ENCODE measurements at regions not wholly inside any gene's neighbourhood (a gene's known extent, or its start where the extent isn't known, plus 50 kb on each side); places are given as distances from the start of the nearest gene placed in this dataset.

DNA sequence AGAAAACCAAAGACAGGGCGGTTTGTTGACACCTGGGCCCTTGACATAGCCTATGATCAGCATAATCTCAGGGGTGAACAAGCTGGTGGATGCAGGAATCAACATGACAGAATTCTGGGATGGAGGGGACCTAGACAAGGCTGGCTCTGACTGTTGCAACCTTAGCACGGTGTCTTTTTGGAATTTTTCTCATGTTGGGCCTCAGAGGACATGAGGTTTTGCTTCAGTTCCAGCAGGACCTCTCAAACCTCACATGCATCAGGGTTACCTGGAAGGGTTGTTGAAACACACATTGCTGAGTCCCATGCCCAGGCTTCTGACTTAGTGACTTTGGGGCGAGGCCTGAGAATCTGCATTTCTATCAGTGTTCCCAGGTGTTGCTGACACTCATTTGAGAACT is 345.6 kb upstream of the B3GAT1 start:
- no peak for TF ChIP-seq POLR2A (IDR thresholded peaks at IDR 0.05)
- TF ChIP-seq, protein P1, sequence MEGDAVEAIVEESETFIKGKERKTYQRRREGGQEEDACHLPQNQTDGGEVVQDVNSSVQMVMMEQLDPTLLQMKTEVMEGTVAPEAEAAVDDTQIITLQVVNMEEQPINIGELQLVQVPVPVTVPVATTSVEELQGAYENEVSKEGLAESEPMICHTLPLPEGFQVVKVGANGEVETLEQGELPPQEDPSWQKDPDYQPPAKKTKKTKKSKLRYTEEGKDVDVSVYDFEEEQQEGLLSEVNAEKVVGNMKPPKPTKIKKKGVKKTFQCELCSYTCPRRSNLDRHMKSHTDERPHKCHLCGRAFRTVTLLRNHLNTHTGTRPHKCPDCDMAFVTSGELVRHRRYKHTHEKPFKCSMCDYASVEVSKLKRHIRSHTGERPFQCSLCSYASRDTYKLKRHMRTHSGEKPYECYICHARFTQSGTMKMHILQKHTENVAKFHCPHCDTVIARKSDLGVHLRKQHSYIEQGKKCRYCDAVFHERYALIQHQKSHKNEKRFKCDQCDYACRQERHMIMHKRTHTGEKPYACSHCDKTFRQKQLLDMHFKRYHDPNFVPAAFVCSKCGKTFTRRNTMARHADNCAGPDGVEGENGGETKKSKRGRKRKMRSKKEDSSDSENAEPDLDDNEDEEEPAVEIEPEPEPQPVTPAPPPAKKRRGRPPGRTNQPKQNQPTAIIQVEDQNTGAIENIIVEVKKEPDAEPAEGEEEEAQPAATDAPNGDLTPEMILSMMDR (IDR thresholded peaks at IDR 0.05), result no peak
- H3K9me3 ChIP-seq (replicated peaks in 1 of 3), result no peaks in the 10 kb centered on the region
- intact Hi-C loops (cut with DNase I), result no loop called here
- 73 to 87% (median 81%) methylated on average over 3 of the region's 3 CpGs for WGBS, 4 donors
- DNase-seq, result no peak
- no peak overlapping the region for H3K4me3 ChIP-seq
- H3K4me1 ChIP-seq (replicated peaks in 1 of 2), result no peaks in the 10 kb centered on the region
- no peaks in the 10 kb centered on the region for H3K27me3 ChIP-seq
- no peak overlapping the region for H3K27ac ChIP-seq
- no peaks in the 10 kb centered on the region for H3K36me3 ChIP-seq (replicated peaks in 1 of 2)

DNA sequence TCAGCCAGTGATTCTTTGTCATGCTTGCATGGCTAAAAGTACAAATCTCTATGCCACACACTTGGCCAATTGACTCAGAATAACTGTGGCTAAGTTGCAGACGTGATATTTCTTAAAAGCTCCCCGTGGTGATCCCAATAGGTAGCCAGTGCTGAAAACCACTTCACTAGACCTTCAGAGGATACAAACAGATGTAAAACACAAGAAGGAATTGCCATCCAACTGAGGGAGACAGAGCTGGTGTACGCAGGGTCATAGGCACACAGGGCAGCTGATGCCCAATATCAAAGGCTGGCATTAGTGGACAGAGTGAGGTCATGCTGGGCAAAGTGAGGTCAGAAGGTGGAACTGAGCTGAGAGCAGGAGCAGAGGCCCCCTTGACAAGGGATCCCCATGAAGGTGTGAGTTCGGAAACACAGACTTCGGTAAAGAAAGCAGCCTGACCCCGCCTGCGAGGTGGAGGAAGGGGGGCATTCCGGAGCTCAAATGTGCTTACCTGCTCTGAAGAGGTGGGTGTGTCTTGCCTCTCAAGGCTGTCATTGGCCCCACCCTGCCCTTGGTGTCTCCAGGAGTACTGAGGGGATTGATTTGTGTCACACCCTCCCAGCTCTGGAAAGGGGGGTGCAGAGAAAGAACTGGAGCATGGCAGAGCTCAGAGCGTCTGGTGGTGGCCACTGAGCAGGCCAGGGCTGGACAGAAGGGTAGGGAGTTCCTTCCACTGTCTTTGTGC is 344.9 kb upstream of the B3GAT1 start:
- H3K4me1 ChIP-seq (replicated peaks in 1 of 2), result no peaks in the 10 kb centered on the region
- intact Hi-C loops (cut with DNase I), result no loop called here
- TF ChIP-seq, protein P1 (IDR thresholded peaks at IDR 0.05), result no peak
- TF ChIP-seq POLR2A (IDR thresholded peaks at IDR 0.05), result no peak
- H3K9me3 ChIP-seq (replicated peaks in 1 of 3), result no peaks in the 10 kb centered on the region
- no peaks in the 10 kb centered on the region for H3K27me3 ChIP-seq
- no peak overlapping the region for H3K27ac ChIP-seq
- no peak overlapping the region for H3K4me3 ChIP-seq
- DNase-seq, result no peak
- H3K36me3 ChIP-seq (replicated peaks in 1 of 2), result no peaks in the 10 kb centered on the region
- 72 to 82% (median 75%) methylated on average over 9 of the region's 9 CpGs for WGBS, 4 donors

DNA sequence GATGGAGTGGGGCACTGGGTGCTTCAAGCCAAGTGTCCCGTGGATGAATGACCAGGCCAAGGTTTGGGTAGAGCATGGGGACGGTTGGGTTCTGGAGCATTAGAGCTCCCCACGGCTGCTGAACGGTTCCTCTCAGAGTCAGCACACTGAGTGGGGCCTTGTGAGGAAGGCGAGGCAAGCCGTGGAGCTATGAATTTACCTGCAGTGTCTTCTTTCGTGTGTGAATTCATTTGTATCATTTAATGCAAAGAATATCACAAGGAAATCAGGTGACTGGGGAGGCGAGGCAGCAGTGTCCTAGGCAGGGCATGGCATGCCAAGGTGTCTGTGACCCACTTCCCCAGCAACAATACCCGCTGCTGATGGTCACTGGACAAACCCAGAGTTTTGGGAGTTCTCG is 343.5 kb upstream of the B3GAT1 start:
- Histone ChIP-seq H3K4me1 (replicated peaks in 1 of 2) (no peaks in the 10 kb centered on the region), H3K9me3 (replicated peaks in 1 of 3) (no peaks in the 10 kb centered on the region), H3K36me3 (replicated peaks in 1 of 2) (no peaks in the 10 kb centered on the region), H3K27ac (no peak overlapping the region), H3K27me3 (no peaks in the 10 kb centered on the region), H3K4me3 (no peak overlapping the region)
- 70 to 92% (median 85%) methylated on average over 8 to 10 of the region's 10 CpGs for WGBS, 4 donors
- intact Hi-C loops (cut with DNase I), result no loop called here
- peak in 1 of 7 donors; percentile 8 for DNase-seq
- TF ChIP-seq POLR2A (IDR thresholded peaks at IDR 0.05), result no peak

DNA sequence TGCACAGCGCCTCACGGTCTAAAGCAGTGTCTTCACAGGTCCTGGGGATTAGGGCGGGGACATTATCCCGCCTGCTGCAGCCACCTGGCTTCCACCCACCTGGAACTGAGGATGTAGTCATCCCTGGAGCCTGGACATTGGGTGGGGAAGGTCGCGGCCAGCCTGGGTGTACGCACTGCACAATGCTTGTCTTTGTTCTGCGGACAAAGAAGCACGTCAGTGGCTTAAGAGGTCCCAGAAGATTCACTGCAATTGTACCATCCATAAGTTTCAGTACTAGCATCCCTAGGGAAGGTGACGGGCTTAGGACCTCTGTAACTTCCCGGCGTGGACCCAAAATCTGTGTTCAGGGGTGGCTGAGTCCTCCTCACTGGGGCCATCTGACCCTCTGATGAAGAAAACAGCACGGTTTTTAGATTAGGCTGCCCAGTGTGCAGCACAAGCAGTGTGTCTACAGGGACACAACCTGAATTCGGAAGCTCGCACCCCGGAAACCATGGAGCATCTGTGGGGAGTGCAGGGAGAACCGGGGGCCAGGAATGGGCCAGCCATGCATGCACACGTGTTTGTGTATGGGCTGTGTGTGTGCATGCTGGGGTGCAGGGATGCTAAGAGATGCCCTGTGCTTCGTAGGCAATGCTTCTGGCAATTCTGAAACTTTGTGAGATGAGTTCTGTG is 342.6 kb upstream of the B3GAT1 start:
- Histone ChIP-seq H3K27ac (no peak overlapping the region), H3K9me3 (replicated peaks in 1 of 3) (no peaks in the 10 kb centered on the region), H3K27me3 (no peaks in the 10 kb centered on the region), H3K4me1 (replicated peaks in 1 of 2) (no peaks in the 10 kb centered on the region), H3K36me3 (replicated peaks in 1 of 2) (no peaks in the 10 kb centered on the region), H3K4me3 (no peak overlapping the region)
- DNase-seq, result peak in 1 of 7 donors; percentile 1
- intact Hi-C loops (cut with DNase I), result no loop called here
- 59 to 67% (median 65%) methylated on average over 14 to 19 of the region's 19 CpGs for WGBS, 4 donors
- TF ChIP-seq, protein P1 (IDR thresholded peaks at IDR 0.05), result no peak
- TF ChIP-seq POLR2A (IDR thresholded peaks at IDR 0.05), result no peak

Measured in adrenal gland (tissue), 9 donors.